ENCODE measurements at regions not wholly inside any gene's neighbourhood (a gene's known extent, or its start where the extent isn't known, plus 50 kb on each side); places are given as distances from the start of the nearest gene placed in this dataset.
"Not testable (repeated sequence)": the region's sequence is repeated elsewhere in the genome, so short reads cannot be mapped to it uniquely, and the experiment has no call there.

GRCh38 chr3:103873897-103874545 is 1439.2 kb downstream of the ZPLD1 start:
- Histone ChIP-seq H3K79me2 (ENCODE audit: insufficient read depth, low read length) (no peaks in the 10 kb centered on the region), H2BK5ac (ENCODE audit: insufficient read length, low read length) (no peak overlapping the region), H2BK20ac (ENCODE audit: low read depth, low read length, poor library complexity, severe bottlenecking) (no peak overlapping the region), H3K27ac (ENCODE audit: insufficient read length, low read depth, low read length) (no peak overlapping the region), H3K18ac (ENCODE audit: insufficient read length, low read depth, low read length) (no peak overlapping the region), H2BK120ac (ENCODE audit: low read depth, low read length, poor library complexity, severe bottlenecking) (no peak overlapping the region), H3K79me1 (ENCODE audit: insufficient read depth, low read depth, low read length, poor library complexity, severe bottlenecking) (no peaks in the 10 kb centered on the region), H4K20me1 (ENCODE audit: control insufficient read depth, insufficient read depth, insufficient read length) (no peaks in the 10 kb centered on the region), H3K14ac (ENCODE audit: insufficient read depth, low read length) (no peak overlapping the region), H4K91ac (ENCODE audit: insufficient read length, low read depth, low read length) (no peak overlapping the region), H3K4me2 (ENCODE audit: insufficient read depth, insufficient read length, low read length) (no peak overlapping the region), H3K4me1 (ENCODE audit: insufficient read depth, low read length) (no peaks in the 10 kb centered on the region), H4K8ac (replicated peaks; ENCODE audit: insufficient read length, low read depth, low read length) (no peak overlapping the region), H2BK12ac (ENCODE audit: insufficient read length, low read depth, low read length) (no peak overlapping the region), H3K23ac (ENCODE audit: insufficient read length, low read depth, low read length) (no peak overlapping the region), H2BK15ac (ENCODE audit: low read depth, low read length) (no peak overlapping the region), H2AFZ (ENCODE audit: low read length) (no peak overlapping the region), H3K9me3 (ENCODE audit: control insufficient read depth, low read depth, low read length) (no peaks in the 10 kb centered on the region), H4K5ac (ENCODE audit: insufficient read length, low read depth, low read length) (no peak overlapping the region), H3K27me3 (ENCODE audit: insufficient read depth, low read length) (no peaks in the 10 kb centered on the region), H3K9ac (ENCODE audit: extremely low read depth, insufficient read length, low read length) (no peak overlapping the region), H3K23me2 (ENCODE audit: insufficient read length, low read depth, low read length, poor library complexity, severe bottlenecking) (no peaks in the 10 kb centered on the region), H2AK5ac (ENCODE audit: insufficient read length, low read length) (no peak overlapping the region), H3K56ac (ENCODE audit: insufficient read length, low read depth, low read length) (no peak overlapping the region), H3T11ph (ENCODE audit: low read length) (no peak overlapping the region), H3K4ac (ENCODE audit: low read depth, low read length) (no peak overlapping the region)
- no peaks in the 10 kb centered on the region for H3K27me3 Mint-ChIP-seq (ENCODE audit: low read depth)
- WGBS (ENCODE audit: extremely low coverage, insufficient read length, low lambda C conversion rate): no CpG with 5 or more reads among the region's 2 CpGs
- TF ChIP-seq CTCF (conservative IDR thresholded peaks at IDR 0.05): no peak
- peak overlapping the region in 1 of 3 experiments; percentile 76; a peak in 1 of 7 replicates for H3K27ac Mint-ChIP-seq
- H3K36me3 Mint-ChIP-seq (ENCODE audit: insufficient read depth in 1 of 3, low read depth in 3 of 3): no peaks in the 10 kb centered on the region
- H3K9me3 Mint-ChIP-seq: no peaks in the 10 kb centered on the region
- DNase-seq: no peak
- no peak overlapping the region for H3K4me3 Mint-ChIP-seq
- H3K4me1 Mint-ChIP-seq: no peaks in the 10 kb centered on the region

GRCh38 chr3:103881809-103882208 is 1447.0 kb downstream of the ZPLD1 start:
- H3K23ac ChIP-seq (ENCODE audit: insufficient read length, low read depth, low read length); H4K8ac ChIP-seq (replicated peaks; ENCODE audit: insufficient read length, low read depth, low read length); H3K9ac ChIP-seq (ENCODE audit: extremely low read depth, insufficient read length, low read length); H3K9me3 Mint-ChIP-seq; H4K91ac ChIP-seq (ENCODE audit: insufficient read length, low read depth, low read length); H3K14ac ChIP-seq (ENCODE audit: insufficient read depth, low read length); H2BK120ac ChIP-seq (ENCODE audit: low read depth, low read length, poor library complexity, severe bottlenecking); H2BK20ac ChIP-seq (ENCODE audit: low read depth, low read length, poor library complexity, severe bottlenecking); DNase-seq; H2BK5ac ChIP-seq (ENCODE audit: insufficient read length, low read length); H4K5ac ChIP-seq (ENCODE audit: insufficient read length, low read depth, low read length); H2AK5ac ChIP-seq (ENCODE audit: insufficient read length, low read length); H3K79me1 ChIP-seq (ENCODE audit: insufficient read depth, low read depth, low read length, poor library complexity, severe bottlenecking); H3K18ac ChIP-seq (ENCODE audit: insufficient read length, low read depth, low read length); H2BK15ac ChIP-seq (ENCODE audit: low read depth, low read length); H2BK12ac ChIP-seq (ENCODE audit: insufficient read length, low read depth, low read length); H3K23me2 ChIP-seq (ENCODE audit: insufficient read length, low read depth, low read length, poor library complexity, severe bottlenecking); H3K4me3 Mint-ChIP-seq; H3K27me3 ChIP-seq (ENCODE audit: insufficient read depth, low read length); H3K4me1 ChIP-seq (ENCODE audit: insufficient read depth, low read length); H3K27me3 Mint-ChIP-seq (ENCODE audit: low read depth); H3K79me2 ChIP-seq (ENCODE audit: insufficient read depth, low read length); H3K27ac ChIP-seq (ENCODE audit: insufficient read length, low read depth, low read length); H3K36me3 Mint-ChIP-seq (ENCODE audit: insufficient read depth in 1 of 3, low read depth in 3 of 3); H3T11ph ChIP-seq (ENCODE audit: low read length); H3K9me3 ChIP-seq (ENCODE audit: control insufficient read depth, low read depth, low read length); H3K56ac ChIP-seq (ENCODE audit: insufficient read length, low read depth, low read length); H4K20me1 ChIP-seq (ENCODE audit: control insufficient read depth, insufficient read depth, insufficient read length); H2AFZ ChIP-seq (ENCODE audit: low read length); H3K4me2 ChIP-seq (ENCODE audit: insufficient read depth, insufficient read length, low read length); H3K27ac Mint-ChIP-seq; H3K4ac ChIP-seq (ENCODE audit: low read depth, low read length); H3K4me1 Mint-ChIP-seq: not testable (repeated sequence)
